ENCODE measurements at regions not wholly inside any gene's neighbourhood (a gene's known extent, or its start where the extent isn't known, plus 50 kb on each side); places are given as distances from the start of the nearest gene placed in this dataset.

DNA sequence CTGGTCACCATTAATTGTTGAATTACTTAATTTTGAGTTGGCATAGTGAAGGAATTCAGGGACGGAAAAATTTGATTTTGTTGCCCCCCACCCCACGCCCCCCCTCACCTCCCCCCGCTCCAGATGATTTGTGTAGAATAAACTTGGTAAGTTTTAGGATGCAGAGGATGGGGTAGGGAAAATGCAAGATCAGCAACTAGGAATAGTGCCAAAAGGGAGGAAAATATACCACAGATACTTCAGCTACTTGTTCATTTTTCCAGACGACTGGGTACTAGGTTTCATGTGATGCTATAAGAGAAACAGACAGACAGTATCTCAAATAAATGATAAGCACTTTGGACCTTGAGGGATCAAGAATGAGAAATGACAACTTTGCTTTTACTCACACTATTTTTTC lies 862.2 kb upstream of the SEMA6A start:
- H3K27ac ChIP-seq = no peak overlapping the region
- TF ChIP-seq ZFX (IDR thresholded peaks at IDR 0.05; ENCODE audit: borderline replicate concordance) = no peak
- TF ChIP-seq, protein P1, sequence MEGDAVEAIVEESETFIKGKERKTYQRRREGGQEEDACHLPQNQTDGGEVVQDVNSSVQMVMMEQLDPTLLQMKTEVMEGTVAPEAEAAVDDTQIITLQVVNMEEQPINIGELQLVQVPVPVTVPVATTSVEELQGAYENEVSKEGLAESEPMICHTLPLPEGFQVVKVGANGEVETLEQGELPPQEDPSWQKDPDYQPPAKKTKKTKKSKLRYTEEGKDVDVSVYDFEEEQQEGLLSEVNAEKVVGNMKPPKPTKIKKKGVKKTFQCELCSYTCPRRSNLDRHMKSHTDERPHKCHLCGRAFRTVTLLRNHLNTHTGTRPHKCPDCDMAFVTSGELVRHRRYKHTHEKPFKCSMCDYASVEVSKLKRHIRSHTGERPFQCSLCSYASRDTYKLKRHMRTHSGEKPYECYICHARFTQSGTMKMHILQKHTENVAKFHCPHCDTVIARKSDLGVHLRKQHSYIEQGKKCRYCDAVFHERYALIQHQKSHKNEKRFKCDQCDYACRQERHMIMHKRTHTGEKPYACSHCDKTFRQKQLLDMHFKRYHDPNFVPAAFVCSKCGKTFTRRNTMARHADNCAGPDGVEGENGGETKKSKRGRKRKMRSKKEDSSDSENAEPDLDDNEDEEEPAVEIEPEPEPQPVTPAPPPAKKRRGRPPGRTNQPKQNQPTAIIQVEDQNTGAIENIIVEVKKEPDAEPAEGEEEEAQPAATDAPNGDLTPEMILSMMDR (IDR thresholded peaks at IDR 0.05) = no peak

DNA sequence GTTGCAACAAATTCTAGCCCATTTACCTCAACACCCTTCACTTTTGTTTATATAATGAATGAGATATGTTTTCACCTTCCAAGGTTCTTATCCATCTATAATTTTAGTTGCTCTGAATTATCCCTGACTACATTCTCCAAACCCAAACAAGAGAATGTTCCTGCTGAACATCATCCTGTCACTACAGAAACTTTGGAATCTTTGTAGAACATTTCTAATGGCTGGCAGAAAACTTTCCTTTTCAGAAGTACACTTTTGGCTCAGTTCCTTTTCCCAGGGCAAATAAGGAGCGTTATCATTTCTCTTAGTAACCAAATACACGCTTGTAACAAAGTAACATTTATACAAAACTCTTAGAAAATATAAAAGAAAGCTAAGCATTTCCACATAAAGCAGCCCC lies 860.6 kb upstream of the SEMA6A start:
- TF ChIP-seq ZFX (IDR thresholded peaks at IDR 0.05; ENCODE audit: borderline replicate concordance) = no peak
- TF ChIP-seq, protein P1 (IDR thresholded peaks at IDR 0.05) = no peak
- no peak overlapping the region for H3K27ac ChIP-seq

DNA sequence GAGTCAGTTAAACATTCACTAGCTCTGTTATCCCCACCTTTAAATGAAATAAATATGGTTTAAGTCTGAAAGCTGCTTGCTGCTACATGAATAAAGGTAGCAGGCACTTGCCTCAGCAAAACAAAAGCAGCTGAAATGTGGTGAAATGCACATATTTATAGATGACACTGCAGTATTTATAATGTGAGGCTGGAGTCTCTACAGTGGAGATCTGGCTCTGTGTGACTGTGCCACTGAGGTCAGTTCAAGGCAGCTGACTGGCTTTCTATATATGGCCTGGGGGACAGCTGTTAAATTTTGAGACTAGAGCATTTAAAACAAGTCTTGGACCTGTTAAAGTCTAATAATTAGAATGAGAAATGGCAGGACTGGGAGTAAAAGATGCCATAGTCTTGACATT lies 859.6 kb upstream of the SEMA6A start:
- H3K27ac ChIP-seq = no peak overlapping the region
- TF ChIP-seq, protein P1 (IDR thresholded peaks at IDR 0.05) = no peak
- no peak for TF ChIP-seq ZFX (IDR thresholded peaks at IDR 0.05; ENCODE audit: borderline replicate concordance)

DNA sequence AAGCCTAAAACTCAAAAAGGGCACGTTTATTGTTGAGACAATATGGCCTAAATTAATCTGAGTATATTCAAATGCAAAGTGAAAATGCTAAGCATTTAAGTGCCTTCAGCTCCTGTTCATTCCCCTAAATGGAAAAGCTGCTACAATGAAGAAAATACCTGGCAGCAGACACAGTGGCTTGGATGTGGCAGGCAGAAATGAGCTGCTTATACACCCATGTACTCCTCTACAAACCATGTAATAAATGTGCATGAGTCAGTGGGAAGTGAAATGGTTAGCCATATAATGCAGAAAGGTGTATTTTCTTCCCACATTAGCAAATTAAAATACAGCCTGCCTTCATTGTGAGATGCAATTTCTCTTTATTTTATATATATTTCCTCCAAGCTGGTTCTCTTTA lies 859.2 kb upstream of the SEMA6A start:
- TF ChIP-seq, protein P1 (IDR thresholded peaks at IDR 0.05) = no peak
- no peak for TF ChIP-seq ZFX (IDR thresholded peaks at IDR 0.05; ENCODE audit: borderline replicate concordance)
- H3K27ac ChIP-seq = no peak overlapping the region

DNA sequence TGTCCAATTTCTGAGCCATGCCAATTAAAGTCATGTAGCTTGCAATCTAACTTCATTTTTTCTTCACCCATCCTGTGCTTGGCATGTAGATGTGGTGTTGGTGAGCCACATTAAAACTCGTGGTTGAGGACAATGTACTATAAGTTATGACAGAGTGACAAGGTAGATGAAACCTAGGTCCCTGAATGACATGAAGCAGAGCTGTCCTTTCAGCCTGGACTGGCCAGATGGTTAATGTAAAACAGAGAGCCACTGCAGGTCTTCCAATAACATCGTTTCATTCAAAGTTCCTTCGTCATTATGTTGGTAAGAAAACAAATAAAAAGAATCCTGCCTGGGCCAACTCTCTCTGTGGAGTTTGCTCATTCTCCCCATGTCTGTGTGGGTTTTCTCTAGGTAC lies 856.5 kb upstream of the SEMA6A start:
- TF ChIP-seq, protein P1 (IDR thresholded peaks at IDR 0.05) = no peak
- no peak for TF ChIP-seq ZFX (IDR thresholded peaks at IDR 0.05; ENCODE audit: borderline replicate concordance)

DNA sequence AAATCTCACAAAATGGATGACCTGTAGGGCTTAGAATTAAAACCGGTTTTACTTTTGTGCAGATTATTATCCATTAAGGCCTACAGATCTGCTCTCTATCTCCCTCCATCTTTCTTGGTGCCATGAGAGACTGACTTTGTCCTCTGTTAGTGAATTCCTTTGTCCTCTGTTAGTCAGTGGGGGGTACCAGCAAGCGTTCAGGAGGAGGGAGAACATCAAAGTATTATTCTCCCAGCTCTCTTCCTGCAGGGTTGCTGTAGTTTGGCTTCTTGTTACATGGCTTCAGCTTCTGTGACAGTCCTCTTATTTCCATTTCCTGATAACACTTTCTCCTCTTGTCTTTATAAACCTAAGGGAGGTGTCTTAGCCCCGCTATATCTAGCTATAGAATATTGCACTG lies 850.5 kb upstream of the SEMA6A start:
- TF ChIP-seq, protein P1 (IDR thresholded peaks at IDR 0.05) = no peak
- TF ChIP-seq ZFX (IDR thresholded peaks at IDR 0.05; ENCODE audit: borderline replicate concordance) = no peak
- H3K27ac ChIP-seq = no peak overlapping the region

More for the DNA sequence above, 856.5 kb upstream of the SEMA6A start:
- no peak overlapping the region for H3K27ac ChIP-seq

DNA sequence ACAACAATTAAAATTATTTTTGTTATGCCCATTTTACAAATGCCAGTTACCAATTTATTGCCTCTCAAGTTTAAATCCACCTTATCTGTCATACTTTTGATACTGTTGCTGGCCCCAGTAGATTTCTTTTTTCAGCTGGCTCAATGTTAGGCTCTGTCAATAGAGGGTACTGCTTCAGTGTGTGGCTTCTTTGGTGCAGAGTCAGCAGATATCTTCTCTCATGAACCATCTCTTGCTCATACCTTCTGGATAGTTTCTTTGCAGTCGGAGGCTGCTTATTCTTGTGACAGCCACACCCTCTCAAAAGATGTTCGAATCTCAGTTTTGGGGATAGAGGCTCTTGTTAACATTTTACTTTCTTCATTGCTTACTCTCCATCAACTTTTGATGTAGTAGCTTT lies 849.9 kb upstream of the SEMA6A start:
- no peak overlapping the region for H3K27ac ChIP-seq
- TF ChIP-seq, protein P1 (IDR thresholded peaks at IDR 0.05) = no peak
- TF ChIP-seq ZFX (IDR thresholded peaks at IDR 0.05; ENCODE audit: borderline replicate concordance) = no peak

All from 22Rv1 (cell line).